ENCODE measurements at regions not wholly inside any gene's neighbourhood (a gene's known extent, or its start where the extent isn't known, plus 50 kb on each side); places are given as distances from the start of the nearest gene placed in this dataset.

GRCh38 chr3:25171118-25171807 is 256.8 kb upstream of the RARB start:
- TF ChIP-seq CTCF (optimal IDR thresholded peaks at IDR 0.05 in 1 of 3, IDR thresholded peaks at IDR 0.05 in 1 of 3, conservative IDR thresholded peaks at IDR 0.05 in 1 of 3; ENCODE audit: extremely low read depth in 1 of 3, insufficient read depth in 2 of 3, low read length in 3 of 3) (no peak), EZH2 (IDR thresholded peaks at IDR 0.05; ENCODE audit: low read length) (no peak)
